ENCODE measurements at regions not wholly inside any gene's neighbourhood (a gene's known extent, or its start where the extent isn't known, plus 50 kb on each side); places are given as distances from the start of the nearest gene placed in this dataset.
"Not testable (repeated sequence)": the region's sequence is repeated elsewhere in the genome, so short reads cannot be mapped to it uniquely, and the experiment has no call there.

DNA sequence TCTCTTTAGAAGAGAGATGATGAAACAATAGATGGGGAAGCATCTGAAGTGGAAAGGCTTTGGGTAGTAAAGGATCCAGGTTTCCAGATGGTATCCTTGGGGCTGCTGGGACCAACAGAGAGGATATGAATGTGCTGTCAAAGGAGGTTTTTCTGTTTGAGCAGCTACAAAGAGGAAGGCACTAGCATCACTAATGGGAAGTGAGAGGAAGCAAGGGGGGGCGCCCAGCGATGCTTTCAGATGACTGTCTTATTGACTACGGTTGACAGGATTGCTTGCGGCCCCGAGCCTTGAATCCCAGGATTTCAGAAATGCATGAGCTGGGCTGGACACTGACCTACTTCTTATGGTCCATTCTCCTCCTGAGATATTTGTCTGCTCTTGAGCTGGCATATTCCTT, 103.8 kb upstream of the GALNT15 start:
- H3K9me3 ChIP-seq (ENCODE audit: control insufficient read depth in 1 of 2, low read length in 2 of 2) = no peaks in the 10 kb centered on the region
- no peaks in the 10 kb centered on the region for H3K36me3 ChIP-seq (ENCODE audit: control insufficient read depth in 1 of 2, insufficient read depth in 2 of 2, low read length in 2 of 2)
- H3K27me3 ChIP-seq (ENCODE audit: control insufficient read depth in 1 of 2, insufficient read depth in 2 of 2, low read length in 2 of 2) = no peaks in the 10 kb centered on the region
- no peak overlapping the region for H3K27ac ChIP-seq (ENCODE audit: low read depth, low read length)
- H3K9ac ChIP-seq (ENCODE audit: low read depth in 1 of 2, low read length in 2 of 2) = no peak overlapping the region
- no peaks in the 10 kb centered on the region for H3K4me1 ChIP-seq (ENCODE audit: control insufficient read depth in 1 of 2, insufficient read depth in 2 of 2, low read length in 2 of 2)
- H3K4me3 ChIP-seq (ENCODE audit: low read depth in 1 of 2, low read length in 2 of 2) = no peak overlapping the region

DNA sequence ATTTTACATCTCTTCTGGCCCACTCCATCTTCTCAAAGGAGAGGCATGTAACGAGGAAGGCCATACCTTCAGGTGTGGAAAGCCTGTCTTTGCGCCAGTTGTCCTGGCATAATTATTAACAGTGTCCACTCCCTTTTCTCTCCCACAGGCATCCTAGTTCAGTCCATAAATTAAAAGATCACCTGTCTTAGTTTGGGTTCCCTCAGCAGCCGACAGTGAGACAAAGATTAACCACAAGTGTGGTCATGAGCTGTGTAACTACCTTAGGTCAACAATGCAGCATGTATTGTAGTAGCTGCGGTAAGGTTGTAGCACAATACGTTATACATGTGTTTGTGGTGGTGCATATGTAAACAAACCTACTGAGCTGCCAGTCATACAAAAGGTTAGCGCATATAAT, 103.3 kb upstream of the GALNT15 start:
- Histone ChIP-seq H3K27me3 (ENCODE audit: control insufficient read depth in 1 of 2, insufficient read depth in 2 of 2, low read length in 2 of 2) (no peaks in the 10 kb centered on the region), H3K9me3 (ENCODE audit: control insufficient read depth in 1 of 2, low read length in 2 of 2) (no peaks in the 10 kb centered on the region), H3K4me3 (ENCODE audit: low read depth in 1 of 2, low read length in 2 of 2) (no peak overlapping the region), H3K9ac (ENCODE audit: low read depth in 1 of 2, low read length in 2 of 2) (no peak overlapping the region), H3K36me3 (ENCODE audit: control insufficient read depth in 1 of 2, insufficient read depth in 2 of 2, low read length in 2 of 2) (no peaks in the 10 kb centered on the region), H3K27ac (ENCODE audit: low read depth, low read length) (no peak overlapping the region), H3K4me1 (ENCODE audit: control insufficient read depth in 1 of 2, insufficient read depth in 2 of 2, low read length in 2 of 2) (no peaks in the 10 kb centered on the region)

DNA sequence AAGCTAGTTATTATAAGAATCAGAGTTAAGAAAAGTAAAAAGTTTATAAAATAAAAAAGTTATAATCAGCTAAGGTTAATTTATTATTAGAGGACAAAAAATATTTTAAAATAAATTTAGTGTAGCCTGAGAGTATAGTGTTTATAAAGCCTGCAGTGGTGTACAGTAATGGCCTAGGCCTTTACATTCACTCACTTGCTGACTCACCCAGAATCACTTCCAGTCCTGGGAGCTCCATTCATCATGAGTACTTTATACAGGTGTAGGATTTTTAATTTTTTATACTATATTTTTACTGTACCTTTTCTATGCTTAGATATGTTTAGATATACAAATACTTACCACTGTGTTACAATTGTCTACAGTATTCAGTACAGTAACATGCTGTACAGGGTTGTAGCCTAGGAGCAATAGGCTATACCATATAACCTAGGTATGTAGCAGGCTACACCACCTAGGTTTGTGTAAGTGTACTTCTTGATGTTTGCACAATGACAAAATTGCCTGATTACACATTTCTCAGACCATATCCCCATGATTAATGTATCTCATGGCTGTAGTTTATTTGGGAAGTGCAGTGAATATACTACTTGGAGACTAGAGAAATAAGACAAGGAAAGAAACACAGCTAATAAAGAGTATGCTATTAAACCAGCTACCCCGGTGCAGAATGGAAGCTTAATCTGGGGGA, 101.9 kb upstream of the GALNT15 start:
- Histone ChIP-seq H3K4me3 (ENCODE audit: low read depth in 1 of 2, low read length in 2 of 2) (no peak overlapping the region), H3K4me1 (ENCODE audit: control insufficient read depth in 1 of 2, insufficient read depth in 2 of 2, low read length in 2 of 2) (no peaks in the 10 kb centered on the region), H3K36me3 (ENCODE audit: control insufficient read depth in 1 of 2, insufficient read depth in 2 of 2, low read length in 2 of 2) (no peaks in the 10 kb centered on the region), H3K9me3 (ENCODE audit: control insufficient read depth in 1 of 2, low read length in 2 of 2) (no peaks in the 10 kb centered on the region), H3K9ac (ENCODE audit: low read depth in 1 of 2, low read length in 2 of 2) (no peak overlapping the region), H3K27me3 (ENCODE audit: control insufficient read depth in 1 of 2, insufficient read depth in 2 of 2, low read length in 2 of 2) (no peaks in the 10 kb centered on the region), H3K27ac (ENCODE audit: low read depth, low read length) (no peak overlapping the region)

DNA sequence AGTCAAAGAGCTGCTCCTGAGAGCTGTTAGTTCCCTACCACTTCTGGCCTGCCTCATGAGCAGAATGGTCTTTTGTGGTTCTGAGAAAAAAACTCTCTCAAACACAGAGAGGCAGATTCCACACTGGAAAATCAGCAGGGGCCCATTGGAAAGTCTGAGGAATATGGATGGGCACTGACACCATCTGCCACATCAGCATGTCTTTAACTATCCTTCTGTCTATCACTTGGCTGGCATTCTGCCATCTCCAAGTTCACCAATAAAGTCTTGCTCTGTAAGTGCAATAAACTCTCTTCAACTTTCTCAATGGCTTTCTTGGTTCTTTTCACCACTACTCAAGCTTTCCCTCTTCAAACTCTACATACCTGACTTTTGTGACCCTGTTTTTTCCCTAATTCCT, 101.3 kb upstream of the GALNT15 start:
- no peaks in the 10 kb centered on the region for H3K9me3 ChIP-seq (ENCODE audit: control insufficient read depth in 1 of 2, low read length in 2 of 2)
- no peaks in the 10 kb centered on the region for H3K4me1 ChIP-seq (ENCODE audit: control insufficient read depth in 1 of 2, insufficient read depth in 2 of 2, low read length in 2 of 2)
- H3K36me3 ChIP-seq (ENCODE audit: control insufficient read depth in 1 of 2, insufficient read depth in 2 of 2, low read length in 2 of 2) = no peaks in the 10 kb centered on the region
- no peaks in the 10 kb centered on the region for H3K27me3 ChIP-seq (ENCODE audit: control insufficient read depth in 1 of 2, insufficient read depth in 2 of 2, low read length in 2 of 2)
- no peak overlapping the region for H3K4me3 ChIP-seq (ENCODE audit: low read depth in 1 of 2, low read length in 2 of 2)
- no peak overlapping the region for H3K27ac ChIP-seq (ENCODE audit: low read depth, low read length)
- no peak overlapping the region for H3K9ac ChIP-seq (ENCODE audit: low read depth in 1 of 2, low read length in 2 of 2)

DNA sequence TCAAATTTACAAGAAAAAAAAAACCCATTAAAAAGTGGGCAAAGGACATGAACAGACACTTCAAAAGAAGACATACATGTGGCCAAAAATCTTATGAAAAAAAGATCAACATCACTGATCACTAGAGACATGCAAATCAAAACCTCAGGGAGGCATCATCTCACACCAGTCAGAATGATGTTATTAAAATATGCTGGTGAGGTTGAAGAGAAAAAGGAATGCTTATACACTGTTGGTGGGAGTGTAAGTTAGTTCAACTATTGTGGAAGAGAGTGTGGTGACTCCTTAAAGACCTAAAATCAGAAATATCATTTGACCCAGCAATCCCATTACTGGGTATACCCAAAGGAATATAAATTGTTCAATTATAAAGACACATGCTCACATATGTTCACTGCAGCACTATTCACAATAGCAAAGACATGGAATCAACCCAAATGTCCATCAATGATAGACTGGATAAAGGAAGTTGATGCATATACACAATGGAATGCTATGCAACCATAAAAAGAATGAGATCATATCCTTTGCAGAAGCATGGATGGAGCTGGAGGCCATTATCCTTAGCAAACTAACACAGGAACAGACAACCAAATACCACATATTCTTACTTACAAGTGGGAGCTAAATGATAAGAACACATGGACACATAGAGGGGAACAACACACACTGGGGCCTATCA, 100.3 kb upstream of the GALNT15 start:
- not testable (repeated sequence) for H3K4me3 ChIP-seq (ENCODE audit: low read depth in 1 of 2, low read length in 2 of 2); H3K27ac ChIP-seq (ENCODE audit: low read depth, low read length); H3K36me3 ChIP-seq (ENCODE audit: control insufficient read depth in 1 of 2, insufficient read depth in 2 of 2, low read length in 2 of 2); H3K9me3 ChIP-seq (ENCODE audit: control insufficient read depth in 1 of 2, low read length in 2 of 2); H3K27me3 ChIP-seq (ENCODE audit: control insufficient read depth in 1 of 2, insufficient read depth in 2 of 2, low read length in 2 of 2); H3K9ac ChIP-seq (ENCODE audit: low read depth in 1 of 2, low read length in 2 of 2); H3K4me1 ChIP-seq (ENCODE audit: control insufficient read depth in 1 of 2, insufficient read depth in 2 of 2, low read length in 2 of 2)

DNA sequence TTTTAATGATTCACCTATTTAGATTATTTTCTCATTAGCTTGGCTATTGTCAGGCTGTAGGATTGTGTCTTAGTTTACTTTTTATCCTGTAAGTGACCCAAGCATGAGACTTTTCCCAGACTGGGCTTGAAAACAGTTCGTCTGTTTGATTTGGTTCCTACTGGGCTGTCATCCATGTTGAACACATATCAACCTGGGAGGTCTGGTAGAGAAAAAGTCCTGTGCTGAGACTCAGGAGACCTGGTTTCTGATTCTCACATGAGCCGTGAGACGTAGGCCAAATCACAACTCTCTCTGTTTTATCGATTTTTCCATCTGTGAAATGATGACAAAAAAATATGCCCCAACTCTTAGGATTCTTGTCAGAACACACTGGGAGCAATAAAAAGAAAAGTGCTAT, 98.8 kb upstream of the GALNT15 start:
- Histone ChIP-seq H3K27me3 (ENCODE audit: control insufficient read depth in 1 of 2, insufficient read depth in 2 of 2, low read length in 2 of 2) (no peaks in the 10 kb centered on the region), H3K27ac (ENCODE audit: low read depth, low read length) (no peak overlapping the region), H3K9ac (ENCODE audit: low read depth in 1 of 2, low read length in 2 of 2) (no peak overlapping the region), H3K4me1 (ENCODE audit: control insufficient read depth in 1 of 2, insufficient read depth in 2 of 2, low read length in 2 of 2) (no peaks in the 10 kb centered on the region), H3K9me3 (ENCODE audit: control insufficient read depth in 1 of 2, low read length in 2 of 2) (no peaks in the 10 kb centered on the region), H3K36me3 (ENCODE audit: control insufficient read depth in 1 of 2, insufficient read depth in 2 of 2, low read length in 2 of 2) (no peaks in the 10 kb centered on the region), H3K4me3 (ENCODE audit: low read depth in 1 of 2, low read length in 2 of 2) (no peak overlapping the region)

DNA sequence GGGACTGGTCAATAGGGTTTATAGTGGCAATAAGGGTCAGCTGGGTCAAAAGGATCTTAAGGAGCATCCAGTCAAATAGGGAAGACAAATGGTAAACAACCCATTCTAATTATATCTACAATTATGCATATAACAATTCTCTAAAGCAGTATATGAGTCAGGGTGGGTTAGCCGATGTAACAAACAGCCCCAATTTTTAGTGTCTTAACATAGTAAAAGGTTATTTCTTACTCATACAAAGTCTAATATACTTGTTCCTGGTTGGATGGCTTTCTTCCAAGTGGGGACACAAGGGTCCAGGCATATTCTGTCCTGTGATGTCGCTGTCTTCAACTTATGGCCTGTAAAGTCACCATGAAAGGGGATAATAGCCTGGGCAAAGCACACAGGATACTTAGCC, 97.9 kb upstream of the GALNT15 start:
- Histone ChIP-seq H3K9me3 (ENCODE audit: control insufficient read depth in 1 of 2, low read length in 2 of 2) (peaks cover 0 to 3% of the 10 kb centered on the region in 2 donors), H3K4me3 (ENCODE audit: low read depth in 1 of 2, low read length in 2 of 2) (no peak overlapping the region), H3K27me3 (ENCODE audit: control insufficient read depth in 1 of 2, insufficient read depth in 2 of 2, low read length in 2 of 2) (no peaks in the 10 kb centered on the region), H3K36me3 (ENCODE audit: control insufficient read depth in 1 of 2, insufficient read depth in 2 of 2, low read length in 2 of 2) (no peaks in the 10 kb centered on the region), H3K4me1 (ENCODE audit: control insufficient read depth in 1 of 2, insufficient read depth in 2 of 2, low read length in 2 of 2) (no peaks in the 10 kb centered on the region), H3K27ac (ENCODE audit: low read depth, low read length) (no peak overlapping the region), H3K9ac (ENCODE audit: low read depth in 1 of 2, low read length in 2 of 2) (no peak overlapping the region)

DNA sequence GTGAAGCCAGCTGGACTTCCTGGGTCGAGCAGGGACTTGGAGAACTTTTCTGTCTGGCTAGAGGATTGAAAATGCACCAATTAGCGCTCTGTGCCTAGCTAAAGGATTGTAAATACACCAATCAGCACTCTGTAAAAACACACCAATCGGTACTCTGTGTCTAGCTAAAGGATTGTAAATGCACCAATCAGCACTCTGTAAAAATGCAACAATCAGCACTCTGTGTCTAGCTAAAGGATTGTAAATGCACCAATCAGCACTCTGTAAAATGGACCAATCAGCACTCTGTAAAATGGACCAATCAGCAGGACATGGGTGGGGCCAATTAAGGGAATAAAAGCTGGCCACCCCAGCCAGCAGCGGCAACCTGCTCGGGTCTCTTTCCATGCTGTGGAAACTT, 97.3 kb upstream of the GALNT15 start:
- H3K4me1 ChIP-seq (ENCODE audit: control insufficient read depth in 1 of 2, insufficient read depth in 2 of 2, low read length in 2 of 2); H3K27ac ChIP-seq (ENCODE audit: low read depth, low read length); H3K36me3 ChIP-seq (ENCODE audit: control insufficient read depth in 1 of 2, insufficient read depth in 2 of 2, low read length in 2 of 2); H3K4me3 ChIP-seq (ENCODE audit: low read depth in 1 of 2, low read length in 2 of 2); H3K9me3 ChIP-seq (ENCODE audit: control insufficient read depth in 1 of 2, low read length in 2 of 2); H3K9ac ChIP-seq (ENCODE audit: low read depth in 1 of 2, low read length in 2 of 2); H3K27me3 ChIP-seq (ENCODE audit: control insufficient read depth in 1 of 2, insufficient read depth in 2 of 2, low read length in 2 of 2): not testable (repeated sequence)

DNA sequence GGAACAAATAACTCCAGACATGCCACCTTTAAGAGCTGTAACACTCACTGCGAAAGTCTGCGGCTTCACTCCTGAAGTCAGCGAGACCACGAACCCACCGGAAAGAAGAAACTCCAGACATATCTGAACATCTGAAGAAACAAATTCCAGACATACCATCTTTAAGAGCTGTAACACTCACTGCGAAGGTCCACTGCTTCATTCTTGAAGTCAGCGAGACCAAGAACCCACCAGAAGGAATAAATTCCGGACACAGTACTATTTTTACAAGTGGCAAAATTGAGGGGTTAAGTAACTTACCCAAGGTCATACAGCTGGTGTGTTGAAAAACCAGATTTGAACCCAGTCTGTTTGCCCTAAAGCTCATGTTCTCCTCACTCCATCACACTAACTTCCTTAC, 96.8 kb upstream of the GALNT15 start:
- not testable (repeated sequence) for H3K9ac ChIP-seq (ENCODE audit: low read depth in 1 of 2, low read length in 2 of 2); H3K36me3 ChIP-seq (ENCODE audit: control insufficient read depth in 1 of 2, insufficient read depth in 2 of 2, low read length in 2 of 2); H3K27ac ChIP-seq (ENCODE audit: low read depth, low read length); H3K4me1 ChIP-seq (ENCODE audit: control insufficient read depth in 1 of 2, insufficient read depth in 2 of 2, low read length in 2 of 2); H3K9me3 ChIP-seq (ENCODE audit: control insufficient read depth in 1 of 2, low read length in 2 of 2); H3K27me3 ChIP-seq (ENCODE audit: control insufficient read depth in 1 of 2, insufficient read depth in 2 of 2, low read length in 2 of 2); H3K4me3 ChIP-seq (ENCODE audit: low read depth in 1 of 2, low read length in 2 of 2)

DNA sequence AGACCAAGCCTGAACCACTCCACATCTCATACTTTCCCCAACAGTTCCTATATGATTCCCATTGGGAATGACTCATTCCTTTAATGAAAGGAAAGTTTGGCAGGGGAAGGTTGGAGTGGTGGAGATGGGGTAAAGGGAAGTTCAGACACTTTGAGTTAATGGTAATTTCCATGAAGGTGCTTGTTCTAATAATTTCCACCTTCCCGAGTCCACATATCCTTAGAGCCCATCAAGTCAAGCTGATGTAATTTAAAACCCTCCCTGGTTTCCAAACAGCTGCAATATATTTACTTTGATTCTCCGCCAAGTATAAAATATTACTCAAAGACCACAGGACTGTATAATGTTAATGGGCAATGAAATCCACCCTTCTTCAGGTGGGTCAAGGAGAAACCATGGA, 95.0 kb upstream of the GALNT15 start:
- no peaks in the 10 kb centered on the region for H3K36me3 ChIP-seq (ENCODE audit: control insufficient read depth in 1 of 2, insufficient read depth in 2 of 2, low read length in 2 of 2)
- H3K9ac ChIP-seq (ENCODE audit: low read depth in 1 of 2, low read length in 2 of 2) = no peak overlapping the region
- H3K4me1 ChIP-seq (ENCODE audit: control insufficient read depth in 1 of 2, insufficient read depth in 2 of 2, low read length in 2 of 2) = no peaks in the 10 kb centered on the region
- H3K9me3 ChIP-seq (ENCODE audit: control insufficient read depth in 1 of 2, low read length in 2 of 2) = peaks cover 0 to 4% of the 10 kb centered on the region in 2 donors
- H3K27ac ChIP-seq (ENCODE audit: low read depth, low read length) = no peak overlapping the region
- no peak overlapping the region for H3K4me3 ChIP-seq (ENCODE audit: low read depth in 1 of 2, low read length in 2 of 2)
- no peaks in the 10 kb centered on the region for H3K27me3 ChIP-seq (ENCODE audit: control insufficient read depth in 1 of 2, insufficient read depth in 2 of 2, low read length in 2 of 2)
